Suprapubic skin (tissue), 4 donors: ENCODE measurements at regions not wholly inside any gene's neighbourhood (a gene's known extent, or its start where the extent isn't known, plus 50 kb on each side); places are given as distances from the start of the nearest gene placed in this dataset.

ENCODE experiments used
- POLR2A ChIP-seq, 2 donors: fragments of 450-650 bp; IDR thresholded peaks; one replicate each; pipeline ENCODE4 v1.6.1; 2017; ENCODE audit warnings: antibody characterized with exemption in 2 of 2, mild to moderate bottlenecking in 2 of 2, moderate library complexity in 2 of 2
- POLR2AphosphoS5 ChIP-seq, 3 donors: sonication (generic); formaldehyde crosslinking; IDR thresholded peaks; one replicate each; pipeline ENCODE4 v1.6.1; 2017; ENCODE audit warnings: antibody characterized with exemption in 3 of 3
- TF ChIP-seq, protein P1 (sequence below), 2 donors: fragments of 200-600 bp in 1 of 2; fragments of 450-650 bp in 1 of 2; sonication (generic) in 1 of 2; IDR thresholded peaks; one replicate each; pipeline ENCODE4 v1.5.1; 2016 to 2019; ENCODE audit warnings: antibody characterized with exemption in 2 of 2, mild to moderate bottlenecking in 1 of 2, moderate library complexity in 1 of 2

DNA sequence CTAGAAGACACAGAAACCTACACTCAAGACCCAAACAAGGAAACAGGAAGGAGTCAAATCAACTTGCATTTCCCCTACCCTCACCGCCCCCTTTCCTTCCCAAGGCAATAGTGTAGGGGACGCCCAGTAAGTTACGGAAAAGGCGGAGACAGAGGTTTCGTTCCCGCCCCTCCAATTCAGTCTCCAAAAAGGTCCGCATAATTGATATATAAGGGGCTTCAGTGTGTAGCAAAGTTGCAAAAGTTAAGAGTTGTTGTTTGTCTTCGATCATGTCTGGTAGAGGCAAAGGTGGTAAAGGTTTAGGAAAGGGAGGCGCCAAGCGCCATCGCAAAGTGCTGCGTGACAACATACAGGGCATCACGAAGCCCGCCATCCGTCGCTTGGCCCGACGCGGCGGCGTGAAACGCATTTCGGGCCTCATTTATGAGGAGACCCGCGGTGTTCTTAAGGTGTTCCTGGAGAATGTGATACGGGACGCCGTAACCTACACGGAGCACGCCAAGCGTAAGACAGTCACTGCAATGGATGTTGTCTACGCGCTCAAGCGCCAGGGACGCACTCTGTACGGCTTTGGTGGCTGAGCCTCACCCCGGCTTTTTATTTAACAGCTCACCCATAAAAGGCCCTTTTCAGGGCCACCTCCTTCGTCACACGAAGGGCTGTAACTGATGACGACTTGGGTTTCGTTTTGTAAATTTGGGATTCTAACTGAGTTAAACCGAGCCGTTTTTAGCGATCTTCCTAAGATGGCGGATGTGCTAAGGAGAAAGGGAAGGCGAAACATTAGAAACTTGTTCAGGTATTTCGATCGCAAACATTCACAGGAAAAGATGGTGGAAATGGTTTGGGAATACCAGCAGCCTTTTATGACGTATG lies 124.6 kb upstream of the BTN3A2 start:
- peak in 2 of 3 donors; percentile 69 to 70 for TF ChIP-seq POLR2AphosphoS5 (IDR thresholded peaks at IDR 0.05)
- TF ChIP-seq, protein P1, sequence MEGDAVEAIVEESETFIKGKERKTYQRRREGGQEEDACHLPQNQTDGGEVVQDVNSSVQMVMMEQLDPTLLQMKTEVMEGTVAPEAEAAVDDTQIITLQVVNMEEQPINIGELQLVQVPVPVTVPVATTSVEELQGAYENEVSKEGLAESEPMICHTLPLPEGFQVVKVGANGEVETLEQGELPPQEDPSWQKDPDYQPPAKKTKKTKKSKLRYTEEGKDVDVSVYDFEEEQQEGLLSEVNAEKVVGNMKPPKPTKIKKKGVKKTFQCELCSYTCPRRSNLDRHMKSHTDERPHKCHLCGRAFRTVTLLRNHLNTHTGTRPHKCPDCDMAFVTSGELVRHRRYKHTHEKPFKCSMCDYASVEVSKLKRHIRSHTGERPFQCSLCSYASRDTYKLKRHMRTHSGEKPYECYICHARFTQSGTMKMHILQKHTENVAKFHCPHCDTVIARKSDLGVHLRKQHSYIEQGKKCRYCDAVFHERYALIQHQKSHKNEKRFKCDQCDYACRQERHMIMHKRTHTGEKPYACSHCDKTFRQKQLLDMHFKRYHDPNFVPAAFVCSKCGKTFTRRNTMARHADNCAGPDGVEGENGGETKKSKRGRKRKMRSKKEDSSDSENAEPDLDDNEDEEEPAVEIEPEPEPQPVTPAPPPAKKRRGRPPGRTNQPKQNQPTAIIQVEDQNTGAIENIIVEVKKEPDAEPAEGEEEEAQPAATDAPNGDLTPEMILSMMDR (IDR thresholded peaks at IDR 0.05) = no peak
- peak in 1 of 2 donors; percentile 49 for TF ChIP-seq POLR2A (IDR thresholded peaks at IDR 0.05)
